RWPE2 (cell line): ENCODE measurements at regions not wholly inside any gene's neighbourhood (a gene's known extent, or its start where the extent isn't known, plus 50 kb on each side); places are given as distances from the start of the nearest gene placed in this dataset.
A peak's percentile ranks its signal among the peaks of the same experiment; 100 is the strongest.

Experiments
- ATAC-seq: fragments of 200-7000 bp; cut with Tn5 transposase; 3 replicates; pipeline ENCODE4 v1.9.1; 2021; ENCODE audit warnings: low read depth
- DNase-seq: peaks from one replicate; pipeline ENCODE4 v3.0.0-alpha.2; 2020; ENCODE audit warnings: low spot score
- H3K27ac ChIP-seq: fragments of 450-650 bp; 2 replicates; pipeline ENCODE4 v1.5.1; 2017; ENCODE audit warnings: mild to moderate bottlenecking; ENCODE audit not compliant: poor library complexity, severe bottlenecking
- H3K27me3 ChIP-seq: fragments of 250-450 bp; sonication (Bioruptor Pico); 2 replicates; pipeline ENCODE4 v1.5.1; 2021; ENCODE audit warnings: mild to moderate bottlenecking, moderate library complexity; ENCODE audit not compliant: insufficient read depth, poor library complexity, severe bottlenecking
- H3K36me3 ChIP-seq: fragments of 250-450 bp; sonication (Bioruptor Pico); 2 replicates; pipeline ENCODE4 v1.5.1; 2020; ENCODE audit warnings: low read depth, mild to moderate bottlenecking, moderate library complexity
- H3K4me1 ChIP-seq: fragments of 250-450 bp; sonication (Bioruptor Pico); 2 replicates; pipeline ENCODE4 v1.5.1; 2021; ENCODE audit warnings: mild to moderate bottlenecking, moderate library complexity; ENCODE audit not compliant: insufficient read depth, poor library complexity, severe bottlenecking
- H3K4me3 ChIP-seq: fragments of 250-450 bp; sonication (Bioruptor Pico); 2 replicates; pipeline ENCODE4 v1.5.1; 2021; ENCODE audit warnings: mild to moderate bottlenecking, moderate library complexity; ENCODE audit not compliant: severe bottlenecking
- H3K9me3 ChIP-seq: fragments of 250-450 bp; sonication (Bioruptor Pico); 2 replicates; pipeline ENCODE4 v1.5.1; 2021; ENCODE audit warnings: mild to moderate bottlenecking, moderate library complexity; ENCODE audit not compliant: severe bottlenecking
- TF ChIP-seq, protein P1 (sequence below): fragments of 450-650 bp; IDR thresholded peaks from one replicate; pipeline ENCODE4 v1.5.1; 2017; ENCODE audit warnings: mild to moderate bottlenecking, moderate library complexity; ENCODE audit not compliant: poor library complexity, severe bottlenecking

DNA sequence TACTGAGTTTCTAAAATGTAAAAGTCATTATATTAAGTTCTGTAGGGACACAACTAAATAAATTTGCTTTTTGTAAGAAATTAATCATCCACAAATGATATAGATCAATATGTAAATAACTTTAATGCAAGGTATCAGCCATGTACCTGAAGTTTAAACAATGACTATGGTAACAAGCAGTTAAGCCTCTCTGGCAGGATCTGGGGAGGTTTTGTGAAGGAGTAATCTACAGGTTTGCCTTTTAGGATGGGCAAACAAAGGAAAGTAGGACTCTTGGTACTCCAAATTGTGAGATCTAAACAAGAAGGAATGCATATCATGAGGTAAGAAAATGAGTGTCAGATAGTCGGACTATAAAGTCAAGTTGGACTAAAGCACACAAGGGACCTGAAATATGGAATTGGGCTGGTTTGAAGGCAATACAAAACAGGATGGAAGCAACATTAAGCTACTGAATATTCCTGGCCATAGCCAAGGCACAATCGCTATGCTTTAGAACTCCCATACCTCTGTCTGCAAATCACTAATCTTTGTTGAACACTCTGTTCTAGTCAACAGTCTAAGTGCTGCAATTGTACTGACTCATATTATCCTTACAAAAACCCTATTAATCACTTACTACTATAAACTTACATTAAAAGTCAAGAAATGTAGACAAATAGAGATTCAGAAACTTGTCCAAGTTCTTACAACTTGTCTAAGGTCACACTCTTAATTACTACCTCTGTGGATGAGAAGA lies 412.8 kb downstream of the DIPK2A start:
- ATAC-seq (peak; percentile 68), DNase-seq (no peak)
- Histone ChIP-seq H3K4me1 (peaks cover 25% of the 10 kb centered on the region), H3K4me3 (no peak overlapping the region), H3K9me3 (no peaks in the 10 kb centered on the region), H3K36me3 (no peaks in the 10 kb centered on the region), H3K27me3 (no peaks in the 10 kb centered on the region), H3K27ac (peak overlapping the region; percentile 44)
- TF ChIP-seq, protein P1, sequence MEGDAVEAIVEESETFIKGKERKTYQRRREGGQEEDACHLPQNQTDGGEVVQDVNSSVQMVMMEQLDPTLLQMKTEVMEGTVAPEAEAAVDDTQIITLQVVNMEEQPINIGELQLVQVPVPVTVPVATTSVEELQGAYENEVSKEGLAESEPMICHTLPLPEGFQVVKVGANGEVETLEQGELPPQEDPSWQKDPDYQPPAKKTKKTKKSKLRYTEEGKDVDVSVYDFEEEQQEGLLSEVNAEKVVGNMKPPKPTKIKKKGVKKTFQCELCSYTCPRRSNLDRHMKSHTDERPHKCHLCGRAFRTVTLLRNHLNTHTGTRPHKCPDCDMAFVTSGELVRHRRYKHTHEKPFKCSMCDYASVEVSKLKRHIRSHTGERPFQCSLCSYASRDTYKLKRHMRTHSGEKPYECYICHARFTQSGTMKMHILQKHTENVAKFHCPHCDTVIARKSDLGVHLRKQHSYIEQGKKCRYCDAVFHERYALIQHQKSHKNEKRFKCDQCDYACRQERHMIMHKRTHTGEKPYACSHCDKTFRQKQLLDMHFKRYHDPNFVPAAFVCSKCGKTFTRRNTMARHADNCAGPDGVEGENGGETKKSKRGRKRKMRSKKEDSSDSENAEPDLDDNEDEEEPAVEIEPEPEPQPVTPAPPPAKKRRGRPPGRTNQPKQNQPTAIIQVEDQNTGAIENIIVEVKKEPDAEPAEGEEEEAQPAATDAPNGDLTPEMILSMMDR: no peak

DNA sequence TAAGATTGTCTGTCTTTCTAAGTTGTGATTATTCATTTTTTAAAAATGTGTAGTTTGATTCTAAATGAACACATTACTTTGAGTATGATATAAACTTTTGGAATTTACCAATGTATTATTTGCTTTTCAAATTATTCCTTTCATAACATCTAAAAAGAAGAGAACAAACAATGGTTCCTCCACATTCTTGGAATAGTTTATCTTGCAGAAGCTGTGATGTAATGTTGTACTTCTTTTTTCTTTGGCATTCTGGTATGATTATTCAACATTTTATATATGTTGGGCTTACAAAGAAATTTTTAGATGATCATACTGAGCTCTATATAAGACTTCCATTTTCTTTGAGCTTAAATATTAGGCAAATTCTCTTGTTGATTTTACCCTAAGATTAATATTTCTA lies 419.2 kb downstream of the DIPK2A start:
- TF ChIP-seq, protein P1: no peak
- Histone ChIP-seq H3K27ac (no peak overlapping the region), H3K9me3 (no peaks in the 10 kb centered on the region), H3K36me3 (no peaks in the 10 kb centered on the region), H3K4me1 (no peaks in the 10 kb centered on the region), H3K27me3 (no peaks in the 10 kb centered on the region), H3K4me3 (no peak overlapping the region)
- no peak for ATAC-seq
- no peak for DNase-seq

DNA sequence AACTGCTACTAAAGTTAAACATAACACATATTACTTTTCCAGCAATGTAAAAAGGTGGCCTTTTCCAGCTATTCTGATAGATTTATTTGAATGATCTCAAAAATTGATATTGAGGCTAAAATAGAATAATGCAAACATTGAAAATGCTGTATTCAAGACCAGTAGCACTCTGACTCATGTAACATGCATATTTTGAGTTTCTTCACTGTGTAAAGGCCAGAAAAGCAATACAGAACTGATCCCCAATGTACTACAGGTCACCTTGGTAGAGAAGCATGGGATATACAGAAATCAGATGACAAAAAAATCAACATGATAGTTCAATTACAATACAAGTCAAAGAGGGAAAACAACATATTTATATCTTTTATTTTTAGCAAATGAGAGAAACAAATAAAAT lies 419.6 kb downstream of the DIPK2A start:
- H3K4me3 ChIP-seq: no peak overlapping the region
- H3K4me1 ChIP-seq: no peaks in the 10 kb centered on the region
- no peaks in the 10 kb centered on the region for H3K9me3 ChIP-seq
- H3K27me3 ChIP-seq: no peaks in the 10 kb centered on the region
- TF ChIP-seq, protein P1: no peak
- no peak for ATAC-seq
- H3K36me3 ChIP-seq: no peaks in the 10 kb centered on the region
- no peak overlapping the region for H3K27ac ChIP-seq
- no peak for DNase-seq

DNA sequence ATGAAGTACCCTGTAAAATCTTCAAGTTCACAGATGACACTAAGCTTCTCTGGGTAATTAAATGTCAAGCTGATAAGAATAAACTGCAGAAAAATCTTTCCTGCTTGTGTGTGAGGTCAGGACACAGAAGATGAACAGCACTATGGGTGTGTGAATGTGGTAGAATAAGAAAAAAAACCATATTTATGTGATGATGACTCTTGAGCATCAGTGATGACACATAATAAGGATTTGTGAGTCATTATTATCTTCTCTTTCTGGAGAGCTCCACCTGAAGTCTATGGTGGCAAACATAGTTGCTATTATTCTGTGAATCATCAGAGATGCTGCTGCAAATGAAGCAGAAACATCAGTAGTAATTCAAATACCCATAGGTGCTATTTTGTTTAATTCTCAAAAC lies 422.4 kb downstream of the DIPK2A start:
- ATAC-seq: peak; percentile 91

DNA sequence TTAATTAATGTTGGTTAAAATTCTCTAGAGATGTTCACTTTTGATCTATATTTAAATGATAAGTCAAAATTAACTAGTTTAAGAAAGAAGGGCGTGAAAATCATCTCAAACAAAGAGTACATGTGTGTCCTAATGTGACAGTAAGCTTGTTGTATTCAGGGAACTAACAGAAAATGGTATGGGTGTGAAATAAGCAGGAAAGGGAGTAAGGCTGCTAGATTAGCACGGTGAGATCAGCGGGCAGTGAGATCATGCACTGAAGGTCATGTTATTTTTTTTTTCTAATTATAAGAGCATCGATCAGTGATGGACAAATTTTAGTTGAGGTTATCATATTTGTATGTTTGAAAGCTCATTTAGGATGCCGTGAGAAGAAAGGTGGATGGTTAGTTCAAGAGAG lies 430.8 kb downstream of the DIPK2A start:
- Histone ChIP-seq H3K27ac (no peak overlapping the region), H3K27me3 (no peaks in the 10 kb centered on the region), H3K36me3 (no peaks in the 10 kb centered on the region), H3K4me1 (no peaks in the 10 kb centered on the region), H3K9me3 (no peaks in the 10 kb centered on the region), H3K4me3 (no peak overlapping the region)
- no peak for ATAC-seq
- TF ChIP-seq, protein P1: no peak
- no peak for DNase-seq

More for the DNA sequence above, 422.4 kb downstream of the DIPK2A start:
- no peaks in the 10 kb centered on the region for H3K27me3 ChIP-seq
- no peak for DNase-seq
- H3K4me1 ChIP-seq: no peaks in the 10 kb centered on the region
- no peaks in the 10 kb centered on the region for H3K36me3 ChIP-seq
- TF ChIP-seq, protein P1: no peak
- H3K4me3 ChIP-seq: no peak overlapping the region
- H3K27ac ChIP-seq: no peak overlapping the region
- H3K9me3 ChIP-seq: no peaks in the 10 kb centered on the region
